Activated T-helper 1 cell treated with anti-CD3 and anti-CD28 coated beads, Interleukin-12 subunit alpha, Interleukin-12 subunit beta, Interleukin-2, Interleukin-4 antibody, amounts not matched to agents 30 ng/mL and 10 ng/mL and 1 ng/mL, durations not matched to agents 14 hours and 24 hours and 36 hours (primary cell): ENCODE measurements at regions not wholly inside any gene's neighbourhood (a gene's known extent, or its start where the extent isn't known, plus 50 kb on each side); places are given as distances from the start of the nearest gene placed in this dataset.

ENCODE experiments used
- DNase-seq: peaks from one replicate; pipeline ENCODE4 v3.0.0; 2021; ENCODE audit warnings: low spot score
- H3K27ac Mint-ChIP-seq: one replicate; pipeline ENCODE4 v1.8.0; 2021; ENCODE audit warnings: mild to moderate bottlenecking, mixed read lengths
- H3K27me3 Mint-ChIP-seq: one replicate; pipeline ENCODE4 v1.8.0; 2022; ENCODE audit warnings: mild to moderate bottlenecking, moderate library complexity, mixed read lengths; ENCODE audit not compliant: insufficient read depth
- H3K36me3 Mint-ChIP-seq: one replicate; pipeline ENCODE4 v1.8.0; 2021; ENCODE audit warnings: low read depth, mixed read lengths
- H3K4me1 Mint-ChIP-seq: one replicate; pipeline ENCODE4 v1.8.0; 2021; ENCODE audit warnings: low read depth, mixed read lengths
- H3K4me3 Mint-ChIP-seq: one replicate; pipeline ENCODE4 v1.8.0; 2021; ENCODE audit warnings: mild to moderate bottlenecking, moderate library complexity, mixed read lengths
- H3K9me3 Mint-ChIP-seq: one replicate; pipeline ENCODE4 v1.8.0; 2021; ENCODE audit warnings: mixed read lengths
- intact Hi-C: fragments of 100-400 bp; cut with micrococcal nuclease; formaldehyde crosslinking; loops from one replicate; pipeline ENCODE4 v1.15.1; 2024

GRCh38 chr6:11343963-11344723 lies 111.7 kb upstream of the NEDD9 start:
- intact Hi-C loops = loop anchor here (1.0 kb wide), 4 partner anchors 10 to 152 kb away; no protein-coding TSS in a partner anchor
- H3K27ac Mint-ChIP-seq = peak overlapping the region; percentile 61
- H3K4me3 Mint-ChIP-seq = peak overlapping the region; percentile 4
- no peak for DNase-seq
- peaks cover 14% of the 10 kb centered on the region for H3K9me3 Mint-ChIP-seq
- peaks cover 66% of the 10 kb centered on the region for H3K36me3 Mint-ChIP-seq
- peaks cover 90% of the 10 kb centered on the region for H3K4me1 Mint-ChIP-seq
- H3K27me3 Mint-ChIP-seq = no peaks in the 10 kb centered on the region

GRCh38 chr6:11341867-11342266 lies 109.4 kb upstream of the NEDD9 start:
- DNase-seq = no peak
- H3K36me3 Mint-ChIP-seq = peaks cover 55% of the 10 kb centered on the region
- H3K4me1 Mint-ChIP-seq = peaks cover 76% of the 10 kb centered on the region
- H3K4me3 Mint-ChIP-seq = no peak overlapping the region
- H3K27ac Mint-ChIP-seq = peak overlapping the region; percentile 61
- no peaks in the 10 kb centered on the region for H3K27me3 Mint-ChIP-seq
- intact Hi-C loops = loop anchor here (1.0 kb wide), 4 partner anchors 12 to 118 kb away; no protein-coding TSS in a partner anchor
- H3K9me3 Mint-ChIP-seq = peaks cover 8% of the 10 kb centered on the region

- Mint-ChIP-seq H3K27me3 (no peaks in the 10 kb centered on the region), H3K4me3 (no peak overlapping the region), H3K36me3 (peaks cover 56% of the 10 kb centered on the region), H3K9me3 (peaks cover 8% of the 10 kb centered on the region), H3K27ac (peak overlapping the region; percentile 67), H3K4me1 (peaks cover 70% of the 10 kb centered on the region)
- intact Hi-C loops = no loop called here
- DNase-seq = no peak
Observed at GRCh38 chr6:11341303-11341702, 108.8 kb upstream of the NEDD9 start.

- Mint-ChIP-seq H3K4me1 (peaks cover 59% of the 10 kb centered on the region), H3K36me3 (peaks cover 56% of the 10 kb centered on the region), H3K9me3 (peaks cover 8% of the 10 kb centered on the region), H3K27me3 (no peaks in the 10 kb centered on the region), H3K27ac (no peak overlapping the region), H3K4me3 (no peak overlapping the region)
- DNase-seq = no peak
- intact Hi-C loops = no loop called here
Observed at GRCh38 chr6:11339380-11339779, 106.9 kb upstream of the NEDD9 start.

- intact Hi-C loops = no loop called here
- Mint-ChIP-seq H3K9me3 (peaks cover 8% of the 10 kb centered on the region), H3K27me3 (no peaks in the 10 kb centered on the region), H3K36me3 (peaks cover 52% of the 10 kb centered on the region), H3K4me3 (no peak overlapping the region), H3K4me1 (peaks cover 57% of the 10 kb centered on the region), H3K27ac (no peak overlapping the region)
- DNase-seq = no peak
Observed at GRCh38 chr6:11337306-11337705, 104.8 kb upstream of the NEDD9 start.

- Mint-ChIP-seq H3K9me3 (peaks cover 4% of the 10 kb centered on the region), H3K27ac (peak overlapping the region; percentile 76), H3K4me3 (no peak overlapping the region), H3K27me3 (no peaks in the 10 kb centered on the region), H3K36me3 (peaks cover 54% of the 10 kb centered on the region), H3K4me1 (peaks cover 59% of the 10 kb centered on the region)
- intact Hi-C loops = no loop called here
- no peak for DNase-seq
Observed at GRCh38 chr6:11335826-11336225, 103.4 kb upstream of the NEDD9 start.

GRCh38 chr6:11333132-11333849 lies 100.8 kb upstream of the NEDD9 start:
- no peaks in the 10 kb centered on the region for H3K9me3 Mint-ChIP-seq
- H3K36me3 Mint-ChIP-seq = peaks cover 53% of the 10 kb centered on the region
- H3K27ac Mint-ChIP-seq = no peak overlapping the region
- H3K4me1 Mint-ChIP-seq = peaks cover 73% of the 10 kb centered on the region
- intact Hi-C loops = no loop called here
- H3K4me3 Mint-ChIP-seq = no peak overlapping the region
- DNase-seq = no peak
- H3K27me3 Mint-ChIP-seq = no peaks in the 10 kb centered on the region

- no peaks in the 10 kb centered on the region for H3K27me3 Mint-ChIP-seq
- peaks cover 74% of the 10 kb centered on the region for H3K4me1 Mint-ChIP-seq
- H3K36me3 Mint-ChIP-seq = peaks cover 54% of the 10 kb centered on the region
- no peak for DNase-seq
- H3K27ac Mint-ChIP-seq = peak overlapping the region; percentile 56
- H3K4me3 Mint-ChIP-seq = no peak overlapping the region
- H3K9me3 Mint-ChIP-seq = no peaks in the 10 kb centered on the region
- intact Hi-C loops = no loop called here
Observed at GRCh38 chr6:11332463-11332862, 100.0 kb upstream of the NEDD9 start.

GRCh38 chr6:11331111-11331510 lies 98.6 kb upstream of the NEDD9 start:
- Mint-ChIP-seq H3K27ac (peak overlapping the region; percentile 91), H3K36me3 (peaks cover 60% of the 10 kb centered on the region), H3K9me3 (no peaks in the 10 kb centered on the region), H3K4me1 (peaks cover 82% of the 10 kb centered on the region), H3K27me3 (no peaks in the 10 kb centered on the region), H3K4me3 (peak overlapping the region; percentile 8)
- DNase-seq = no peak
- intact Hi-C loops = no loop called here

GRCh38 chr6:11330413-11330760 lies 97.9 kb upstream of the NEDD9 start:
- no peaks in the 10 kb centered on the region for H3K9me3 Mint-ChIP-seq
- intact Hi-C loops = loop anchor here (1.0 kb wide), 1 partner anchor 12 kb away; no protein-coding TSS in a partner anchor
- H3K4me1 Mint-ChIP-seq = peaks cover 84% of the 10 kb centered on the region
- H3K4me3 Mint-ChIP-seq = peak overlapping the region; percentile 51
- H3K36me3 Mint-ChIP-seq = peaks cover 55% of the 10 kb centered on the region
- peak overlapping the region; percentile 91 for H3K27ac Mint-ChIP-seq
- DNase-seq = no peak
- no peaks in the 10 kb centered on the region for H3K27me3 Mint-ChIP-seq

- H3K9me3 Mint-ChIP-seq = no peaks in the 10 kb centered on the region
- no peak for DNase-seq
- peak overlapping the region; percentile 91 for H3K27ac Mint-ChIP-seq
- peaks cover 56% of the 10 kb centered on the region for H3K36me3 Mint-ChIP-seq
- peaks cover 89% of the 10 kb centered on the region for H3K4me1 Mint-ChIP-seq
- H3K4me3 Mint-ChIP-seq = peak overlapping the region; percentile 51
- intact Hi-C loops = loop anchor here (1.0 kb wide), 1 partner anchor 12 kb away; no protein-coding TSS in a partner anchor
- H3K27me3 Mint-ChIP-seq = no peaks in the 10 kb centered on the region
Observed at GRCh38 chr6:11329726-11330412, 97.4 kb upstream of the NEDD9 start.

- H3K9me3 Mint-ChIP-seq = no peaks in the 10 kb centered on the region
- H3K4me3 Mint-ChIP-seq = no peak overlapping the region
- intact Hi-C loops = no loop called here
- peaks cover 60% of the 10 kb centered on the region for H3K36me3 Mint-ChIP-seq
- H3K27me3 Mint-ChIP-seq = no peaks in the 10 kb centered on the region
- H3K4me1 Mint-ChIP-seq = peaks cover 96% of the 10 kb centered on the region
- H3K27ac Mint-ChIP-seq = peak overlapping the region; percentile 65
- DNase-seq = no peak
Observed at GRCh38 chr6:11328613-11329247, 96.3 kb upstream of the NEDD9 start.
